H1 (cell line): ENCODE measurements at regions not wholly inside any gene's neighbourhood (a gene's known extent, or its start where the extent isn't known, plus 50 kb on each side); places are given as distances from the start of the nearest gene placed in this dataset.

Source experiments
- CTCF ChIA-PET: fragments of 300-600 bp; sonication (Branson Sonifier 250); formaldehyde crosslinking; loops from one replicate; lab custom pipeline; 2021; ENCODE audit not compliant: partially characterized antibody; lab: Charles Lee
- POLR2A ChIA-PET: fragments of 300-600 bp; sonication (Branson Sonifier 250); formaldehyde crosslinking; loops from one replicate; lab custom pipeline; 2021; ENCODE audit warnings: inconsistent platforms; ENCODE audit not compliant: partially characterized antibody; lab: Charles Lee
- DNase-seq, 2 experiments: peaks; one replicate each; pipeline versions ENCODE4 v3.0.0 to v3.0.0-alpha.2; 2010 to 2022; ENCODE audit warnings: low spot score in 2 of 2, low read depth in 1 of 2, mixed read lengths in 1 of 2
- FAIRE-seq: peaks from 2 replicates; lab custom pipeline; 2011; peaks lifted over from hg19 to GRCh38; lab: Jason Lieb, UNC
- H2AFZ ChIP-seq: 2 replicates; pipeline ENCODE4 v1.8.1; 2012; ENCODE audit warnings: low read length, inconsistent platforms
- H2AK5ac ChIP-seq: 2 replicates; pipeline ENCODE4 v1.6.1; 2013; ENCODE audit warnings: low read depth, low read length
- H2BK120ac ChIP-seq: replicated peaks from 2 replicates; pipeline ENCODE3; 2013; ENCODE audit warnings: low read depth, low read length, inconsistent platforms
- H2BK12ac ChIP-seq: 2 replicates; pipeline ENCODE4 v1.6.1; 2013; ENCODE audit warnings: low read depth, low read length
- H2BK15ac ChIP-seq: 2 replicates; pipeline ENCODE4 v1.6.1; 2013; ENCODE audit warnings: low read length
- H2BK20ac ChIP-seq: 2 replicates; pipeline ENCODE4 v1.6.1; 2013; ENCODE audit warnings: low read length
- H2BK5ac ChIP-seq: 2 replicates; pipeline ENCODE4 v1.6.1; 2013; ENCODE audit warnings: low read depth, low read length
- H3K14ac ChIP-seq: 2 replicates; pipeline ENCODE4 v1.6.1; 2013; ENCODE audit warnings: inconsistent platforms; ENCODE audit not compliant: insufficient read length
- H3K18ac ChIP-seq: 2 replicates; pipeline ENCODE4 v1.6.1; 2013; ENCODE audit warnings: low read length; ENCODE audit errors: extremely low read depth
- H3K23ac ChIP-seq: 2 replicates; pipeline ENCODE4 v1.6.1; 2013; ENCODE audit warnings: inconsistent platforms; ENCODE audit not compliant: insufficient read length
- H3K23me2 ChIP-seq: 2 replicates; pipeline ENCODE4 v1.6.1; 2013; ENCODE audit warnings: low read depth, low read length
- H3K27ac ChIP-seq: 2 replicates; pipeline ENCODE4 v1.6.1; 2011; ENCODE audit warnings: low read depth, low read length, inconsistent platforms
- H3K27me3 ChIP-seq, 4 experiments: replicated peaks in 1 of 4; 1 replicate in 1 of 4; 2 replicates in 3 of 4; pipeline versions ENCODE4 v1.6.1 to v1.8.1; 2011 to 2013; ENCODE audit warnings: low read length in 3 of 4, mild to moderate bottlenecking in 3 of 4, inconsistent platforms in 2 of 4, mixed read lengths in 2 of 4, moderate library complexity in 1 of 4; ENCODE audit not compliant: control insufficient read depth in 3 of 4, insufficient read depth in 3 of 4; ENCODE audit errors: extremely low read depth in 1 of 4
- H3K36me3 ChIP-seq, 4 experiments: 2 replicates each; pipeline versions ENCODE4 v1.6.1 to v1.8.1; 2011 to 2013; ENCODE audit warnings: mild to moderate bottlenecking in 4 of 4, low read length in 3 of 4, moderate library complexity in 2 of 4, control low read depth in 1 of 4, inconsistent platforms in 1 of 4; ENCODE audit not compliant: insufficient read depth in 4 of 4, control insufficient read depth in 2 of 4
- H3K4ac ChIP-seq: replicated peaks from 2 replicates; pipeline ENCODE3; 2013; ENCODE audit warnings: low read length, low read depth, mixed read lengths, inconsistent platforms; ENCODE audit not compliant: insufficient read length
- H3K4me1 ChIP-seq, 4 experiments: replicated peaks in 1 of 4; 1 replicate in 1 of 4; 2 replicates in 3 of 4; pipeline versions ENCODE4 v1.6.1 to v1.8.1; 2011 to 2013; ENCODE audit warnings: low read length in 3 of 4, inconsistent platforms in 2 of 4, mixed read lengths in 1 of 4; ENCODE audit not compliant: insufficient read depth in 4 of 4, control insufficient read depth in 3 of 4
- H3K4me2 ChIP-seq, 2 experiments: 2 replicates each; pipeline versions ENCODE4 v1.6.1 to v1.8.1; 2011 to 2013; ENCODE audit warnings: low read depth in 2 of 2, low read length in 2 of 2, control low read depth in 1 of 2, inconsistent platforms in 1 of 2, mild to moderate bottlenecking in 1 of 2; ENCODE audit not compliant: insufficient read depth in 1 of 2
- H3K4me3 ChIP-seq, 4 experiments: fragments of 200-600, 300-600 bp in 1 of 4; sonication (generic), shearing (Covaris generic), sonication (Bioruptor Twin) in 1 of 4; 2 replicates each; pipeline versions ENCODE4 v1.5.1 to v1.8.1; 2011 to 2016; ENCODE audit warnings: low read length in 4 of 4, low read depth in 3 of 4, control low read depth in 2 of 4, inconsistent platforms in 2 of 4, mild to moderate bottlenecking in 2 of 4, mixed read lengths in 1 of 4, moderate library complexity in 1 of 4; ENCODE audit not compliant: insufficient read depth in 2 of 4; ENCODE audit errors: extremely low read depth in 1 of 4
- H3K56ac ChIP-seq: replicated peaks from 2 replicates; pipeline ENCODE3; 2013; ENCODE audit warnings: low read depth, mild to moderate bottlenecking, mixed read lengths, low read length, inconsistent platforms; ENCODE audit not compliant: insufficient read length
- H3K79me1 ChIP-seq: 2 replicates; pipeline ENCODE4 v1.6.1; 2013; ENCODE audit warnings: low read depth, low read length, control low read depth
- H3K79me2 ChIP-seq, 2 experiments: 2 replicates each; pipeline versions ENCODE4 v1.6.1 to v1.8.1; 2012 to 2013; ENCODE audit warnings: low read length in 2 of 2, mild to moderate bottlenecking in 2 of 2, inconsistent platforms in 1 of 2; ENCODE audit not compliant: insufficient read depth in 2 of 2, control insufficient read depth in 1 of 2
- H3K9ac ChIP-seq, 4 experiments: replicated peaks in 1 of 4; 1 replicate in 1 of 4; 2 replicates in 3 of 4; pipeline versions ENCODE4 v1.6.1 to v1.8.1; 2011 to 2013; ENCODE audit warnings: low read depth in 3 of 4, low read length in 3 of 4, control low read depth in 2 of 4, mild to moderate bottlenecking in 2 of 4, moderate library complexity in 2 of 4, inconsistent platforms in 1 of 4; ENCODE audit errors: extremely low read depth in 1 of 4
- H3K9me3 ChIP-seq, 2 experiments: 2 replicates each; pipeline versions ENCODE4 v1.6.1 to v1.8.1; 2012 to 2013; ENCODE audit warnings: mild to moderate bottlenecking in 2 of 2, moderate library complexity in 2 of 2, control low read depth in 1 of 2, inconsistent platforms in 1 of 2, low read depth in 1 of 2, low read length in 1 of 2, mixed read lengths in 1 of 2; ENCODE audit not compliant: insufficient read depth in 2 of 2
- H4K20me1 ChIP-seq, 2 experiments: replicated peaks in 1 of 2; 2 replicates each; pipeline versions ENCODE3 to v1.8.1; 2011 to 2013; ENCODE audit warnings: inconsistent platforms in 2 of 2, low read length in 2 of 2, mild to moderate bottlenecking in 1 of 2; ENCODE audit not compliant: insufficient read depth in 2 of 2, control insufficient read depth in 1 of 2
- H4K5ac ChIP-seq: 2 replicates; pipeline ENCODE4 v1.6.1; 2013; ENCODE audit warnings: low read length, low read depth, mixed read lengths, inconsistent platforms; ENCODE audit not compliant: insufficient read length
- H4K8ac ChIP-seq: 2 replicates; pipeline ENCODE4 v1.8.0; 2013; ENCODE audit warnings: mild to moderate bottlenecking, moderate library complexity, low read length, inconsistent platforms; ENCODE audit not compliant: insufficient read depth; ENCODE audit errors: extremely low read depth
- H4K91ac ChIP-seq: replicated peaks from 2 replicates; pipeline ENCODE3; 2013; ENCODE audit warnings: low read length, mixed read lengths, inconsistent platforms; ENCODE audit not compliant: insufficient read length
- ATF3 ChIP-seq: IDR thresholded peaks from 2 replicates; pipeline ENCODE4 v1.6.1; 2011; ENCODE audit warnings: low read depth, mild to moderate bottlenecking, low read length; ENCODE audit not compliant: insufficient read depth
- E2F6 ChIP-seq: IDR thresholded peaks from 2 replicates; pipeline ENCODE4 v1.6.1; 2012; ENCODE audit warnings: inconsistent platforms
- GABPA ChIP-seq: IDR thresholded peaks from 2 replicates; pipeline ENCODE4 v1.6.1; 2011; ENCODE audit warnings: mild to moderate bottlenecking, low read length, moderate library complexity, borderline replicate concordance; ENCODE audit not compliant: insufficient read depth
- HDAC2 ChIP-seq, 2 experiments: fragments of 300-600 bp in 1 of 2; sonication (generic) in 1 of 2; IDR thresholded peaks; 2 replicates each; pipeline ENCODE4 v1.6.1; 2011 to 2012; ENCODE audit warnings: low read depth in 2 of 2, low read length in 2 of 2, mild to moderate bottlenecking in 2 of 2, moderate library complexity in 2 of 2, borderline replicate concordance in 1 of 2, inconsistent platforms in 1 of 2
- JUN ChIP-seq: IDR thresholded peaks from 2 replicates; pipeline ENCODE4 v1.6.1; 2011; ENCODE audit warnings: low read depth, mild to moderate bottlenecking, improper control_type of control experiment, low read length
- MAFK ChIP-seq: IDR thresholded peaks from 2 replicates; pipeline ENCODE4 v1.6.1; 2012; ENCODE audit warnings: low read depth, mild to moderate bottlenecking, improper control_type of control experiment, low read length
- PHF8 ChIP-seq: fragments of 200-600 bp; sonication (generic); conservative IDR thresholded peaks from 2 replicates; pipeline ENCODE4 v1.7.1; 2012; ENCODE audit warnings: low read depth, mild to moderate bottlenecking, inconsistent platforms, low read length, moderate library complexity
- RAD21 ChIP-seq, 2 experiments: IDR thresholded peaks in 1 of 2; conservative IDR thresholded peaks in 1 of 2; 2 replicates each; pipeline ENCODE4 v1.6.1; 2011; ENCODE audit warnings: low read depth in 2 of 2, low read length in 2 of 2, improper control_type of control experiment in 1 of 2, inconsistent platforms in 1 of 2, mild to moderate bottlenecking in 1 of 2, moderate library complexity in 1 of 2
- RBBP5 ChIP-seq: IDR thresholded peaks from 2 replicates; pipeline ENCODE4 v1.7.1; 2012; ENCODE audit warnings: low read depth, mild to moderate bottlenecking, inconsistent platforms, low read length, moderate library complexity, borderline replicate concordance
- SIN3A ChIP-seq, 2 experiments: IDR thresholded peaks in 1 of 2; conservative IDR thresholded peaks in 1 of 2; 2 replicates each; pipeline ENCODE4 v1.6.1; 2011 to 2012; ENCODE audit warnings: low read length in 2 of 2, improper control_type of control experiment in 1 of 2, low read depth in 1 of 2, mild to moderate bottlenecking in 1 of 2
- USF2 ChIP-seq: IDR thresholded peaks from 2 replicates; pipeline ENCODE4 v1.6.1; 2011; ENCODE audit warnings: low read length, improper control_type of control experiment
- WGBS, 2 experiments: shearing (Covaris generic) in 1 of 2; methylation state at CpG; one replicate each; pipeline versions ENCODE4 v1.1.6 to v1.1.7; 2013 to 2015; ENCODE audit warnings: low lambda C conversion rate in 2 of 2, mixed read lengths in 2 of 2, inconsistent platforms in 1 of 2, low coverage in 1 of 2, missing lambda C conversion rate in 1 of 2; ENCODE audit not compliant: insufficient replicate concordance in 2 of 2, insufficient coverage in 1 of 2, insufficient read length in 1 of 2; ENCODE audit errors: extremely low coverage in 1 of 2, missing lambda C conversion rate in 1 of 2; 5-methylcytosine and 5-hydroxymethylcytosine counted together

- Histone ChIP-seq H3K9me3 (no peaks in the 10 kb centered on the region), H3K36me3 (no peaks in the 10 kb centered on the region), H3K18ac (no peak overlapping the region), H3K9ac (no peak overlapping the region), H2BK5ac (no peak overlapping the region), H3K56ac (no peak overlapping the region), H4K20me1 (no peaks in the 10 kb centered on the region), H2BK20ac (no peak overlapping the region), H4K5ac (no peak overlapping the region), H2BK15ac (no peak overlapping the region), H3K14ac (no peak overlapping the region), H3K4ac (no peak overlapping the region), H2BK120ac (no peak overlapping the region), H3K27me3 (no peaks in the 10 kb centered on the region), H4K8ac (no peak overlapping the region), H3K4me2 (no peak overlapping the region), H3K4me1 (no peaks in the 10 kb centered on the region), H4K91ac (no peak overlapping the region), H3K79me2 (no peaks in the 10 kb centered on the region), H3K4me3 (no peak overlapping the region), H2BK12ac (no peak overlapping the region), H2AK5ac (no peak overlapping the region), H3K23me2 (no peaks in the 10 kb centered on the region), H3K79me1 (no peaks in the 10 kb centered on the region), H3K23ac (no peak overlapping the region), H2AFZ (no peak overlapping the region; the same call in 1 of the 2 replicates), H3K27ac (no peak overlapping the region)
- FAIRE-seq (no peak), DNase-seq (no peak)
- 81% methylated on average over 2 of the region's 2 CpGs; no CpG with 5 or more reads in 1 of the 2 experiments for WGBS, 2 experiments
- POLR2A ChIA-PET: no interaction called here
- CTCF ChIA-PET: no interaction called here
- TF ChIP-seq ATF3: no peak
- TF ChIP-seq MAFK: no peak
- TF ChIP-seq SIN3A (conservative IDR thresholded peaks at IDR 0.05 in 1 of 2, IDR thresholded peaks at IDR 0.05 in 1 of 2; ENCODE audit: low read depth in 1 of 2, low read length in 2 of 2): no peak
- no peak for TF ChIP-seq HDAC2 (IDR thresholded peaks at IDR 0.05; ENCODE audit: borderline replicate concordance in 1 of 2, low read depth in 2 of 2, low read length in 2 of 2)
- no peak for TF ChIP-seq USF2
- no peak for TF ChIP-seq PHF8
- TF ChIP-seq JUN: no peak
- no peak for TF ChIP-seq RAD21 (IDR thresholded peaks at IDR 0.05 in 1 of 2, conservative IDR thresholded peaks at IDR 0.05 in 1 of 2; ENCODE audit: low read depth in 2 of 2, low read length in 2 of 2)
- no peak for TF ChIP-seq RBBP5
- no peak for TF ChIP-seq GABPA
- no peak for TF ChIP-seq E2F6
These were observed 92.6 kb upstream of the PPP3CA start for GRCh38 chr4:101439926-101440325.
